ENCODE measurements at regions not wholly inside any gene's neighbourhood (a gene's known extent, or its start where the extent isn't known, plus 50 kb on each side); places are given as distances from the start of the nearest gene placed in this dataset.
A peak's percentile ranks its signal among the peaks of the same experiment; 100 is the strongest.

GRCh38 chr12:104858611-104859543 is 99.2 kb downstream of the SLC41A2 start:
- TF ChIP-seq CTCF (IDR thresholded peaks at IDR 0.05; ENCODE audit: insufficient read depth, low read depth, low read length): no peak
- DNase-seq (ENCODE audit: low read depth): peak; percentile 51
- Histone ChIP-seq H3K4me3 (ENCODE audit: low read depth, low read length) (no peak overlapping the region), H3K27me3 (ENCODE audit: control insufficient read depth, insufficient read depth, low read length) (no peaks in the 10 kb centered on the region), H3K36me3 (ENCODE audit: control insufficient read depth, insufficient read depth, low read length) (no peaks in the 10 kb centered on the region)
- ChIA-PET CTCF (no interaction called here), POLR2A (no interaction called here)

DNA sequence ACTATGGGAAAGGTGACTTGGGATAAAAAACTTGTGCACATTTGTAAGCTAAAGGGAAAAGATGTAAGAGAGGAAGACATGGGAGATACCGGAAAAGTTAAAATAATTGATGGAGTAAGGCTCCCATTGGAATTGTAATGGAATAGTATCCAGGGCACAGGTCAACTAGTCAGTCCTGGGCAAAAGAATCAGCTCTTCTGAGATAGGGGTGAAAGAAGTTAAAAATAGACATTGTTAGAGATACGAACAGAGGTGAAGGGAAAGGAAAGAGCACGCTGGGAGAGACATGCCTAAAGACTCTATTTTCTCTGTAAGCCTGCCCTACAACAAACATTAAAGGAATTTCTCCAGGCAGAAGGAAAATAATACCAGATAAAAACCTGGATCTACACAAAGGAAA is 101.6 kb downstream of the SLC41A2 start:
- no peaks in the 10 kb centered on the region for H3K36me3 ChIP-seq (ENCODE audit: control insufficient read depth, insufficient read depth, low read length)
- H3K27me3 ChIP-seq (ENCODE audit: control insufficient read depth, insufficient read depth, low read length): no peaks in the 10 kb centered on the region
- no peak for DNase-seq (ENCODE audit: low read depth)
- no peak for TF ChIP-seq CTCF (IDR thresholded peaks at IDR 0.05; ENCODE audit: insufficient read depth, low read depth, low read length)
- POLR2A ChIA-PET: no interaction called here
- H3K4me3 ChIP-seq (ENCODE audit: low read depth, low read length): no peak overlapping the region
- CTCF ChIA-PET: interaction anchor here (1.3 kb wide), 1 partner anchor 475 kb away, joined by 3 read pairs; no protein-coding TSS in a partner anchor

DNA sequence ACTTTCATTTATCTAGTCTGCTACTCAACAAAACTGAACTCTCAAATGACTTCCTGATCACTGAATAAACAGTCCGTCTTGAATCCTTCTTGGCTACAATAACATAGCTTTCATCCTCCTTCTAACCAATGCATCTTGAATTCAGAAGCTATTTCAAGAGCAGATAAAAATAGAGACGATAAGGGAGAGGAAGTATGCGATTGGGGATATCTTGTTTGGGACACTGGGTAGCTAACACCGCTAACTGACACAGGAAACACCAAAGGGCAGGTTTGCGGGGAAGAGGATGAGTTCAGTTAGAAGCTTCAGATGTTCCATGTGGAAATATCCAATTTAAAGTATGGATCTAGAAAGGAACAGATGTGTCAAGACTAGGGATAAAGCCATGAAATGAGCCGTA is 102.5 kb downstream of the SLC41A2 start:
- ChIA-PET CTCF (interaction anchor here (1.3 kb wide), 1 partner anchor 474 kb away, joined by 3 read pairs; no protein-coding TSS in a partner anchor), POLR2A (no interaction called here)
- TF ChIP-seq CTCF (IDR thresholded peaks at IDR 0.05; ENCODE audit: insufficient read depth, low read depth, low read length): no peak
- no peak overlapping the region for H3K4me3 ChIP-seq (ENCODE audit: low read depth, low read length)
- no peaks in the 10 kb centered on the region for H3K27me3 ChIP-seq (ENCODE audit: control insufficient read depth, insufficient read depth, low read length)
- no peak for DNase-seq (ENCODE audit: low read depth)
- H3K36me3 ChIP-seq (ENCODE audit: control insufficient read depth, insufficient read depth, low read length): no peaks in the 10 kb centered on the region

DNA sequence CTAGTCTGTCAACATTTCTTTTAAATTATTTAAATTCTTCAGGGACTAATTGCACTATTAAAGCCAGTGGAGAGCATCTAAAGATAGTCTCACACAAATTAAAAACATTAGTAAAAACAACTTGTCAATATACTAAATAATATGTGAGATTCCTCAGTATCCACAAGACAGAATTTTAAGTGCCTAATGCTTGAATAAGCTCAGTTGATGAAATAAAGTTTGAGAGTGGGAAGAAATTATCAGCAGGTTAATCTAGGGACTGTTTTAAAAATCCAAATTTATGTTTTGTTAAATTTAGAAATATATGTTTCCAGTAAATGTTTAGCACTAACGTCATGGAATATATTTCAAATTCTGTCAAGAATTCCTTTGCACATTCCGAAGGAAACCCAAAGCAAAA is 105.2 kb downstream of the SLC41A2 start:
- H3K27me3 ChIP-seq (ENCODE audit: control insufficient read depth, insufficient read depth, low read length): no peaks in the 10 kb centered on the region
- CTCF ChIA-PET: no interaction called here
- H3K4me3 ChIP-seq (ENCODE audit: low read depth, low read length): no peak overlapping the region
- H3K36me3 ChIP-seq (ENCODE audit: control insufficient read depth, insufficient read depth, low read length): no peaks in the 10 kb centered on the region
- no peak for DNase-seq (ENCODE audit: low read depth)
- no peak for TF ChIP-seq CTCF (IDR thresholded peaks at IDR 0.05; ENCODE audit: insufficient read depth, low read depth, low read length)
- POLR2A ChIA-PET: interaction anchor here (0.6 kb wide), 1 partner anchor 15 kb away, joined by 3 read pairs; no protein-coding TSS in a partner anchor

DNA sequence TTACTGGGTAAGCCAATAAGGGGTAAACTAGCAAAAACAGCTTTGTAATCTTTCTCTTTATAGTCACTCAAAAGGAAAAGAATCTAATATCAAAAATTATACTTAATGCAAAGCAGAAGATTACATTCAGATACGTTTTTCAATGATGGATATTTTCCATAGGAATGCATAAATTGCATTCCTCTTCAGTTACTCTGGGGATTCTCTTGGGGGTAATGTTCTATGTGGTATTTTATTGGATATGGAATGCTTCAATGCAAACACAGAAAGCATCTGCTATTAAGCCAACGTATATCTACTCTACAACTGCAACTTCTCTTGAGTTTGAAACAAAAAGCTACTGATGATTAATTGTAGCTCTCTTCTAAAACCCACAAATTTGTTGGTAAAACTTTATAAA is 106.0 kb downstream of the SLC41A2 start:
- Histone ChIP-seq H3K36me3 (ENCODE audit: control insufficient read depth, insufficient read depth, low read length) (no peaks in the 10 kb centered on the region), H3K4me3 (ENCODE audit: low read depth, low read length) (no peak overlapping the region), H3K27me3 (ENCODE audit: control insufficient read depth, insufficient read depth, low read length) (no peaks in the 10 kb centered on the region)
- no peak for DNase-seq (ENCODE audit: low read depth)
- CTCF ChIA-PET: no interaction called here
- TF ChIP-seq CTCF (IDR thresholded peaks at IDR 0.05; ENCODE audit: insufficient read depth, low read depth, low read length): no peak
- POLR2A ChIA-PET: no interaction called here

All from BJ (cell line).